ENCODE measurements at regions not wholly inside any gene's neighbourhood (a gene's known extent, or its start where the extent isn't known, plus 50 kb on each side); places are given as distances from the start of the nearest gene placed in this dataset.

DNA sequence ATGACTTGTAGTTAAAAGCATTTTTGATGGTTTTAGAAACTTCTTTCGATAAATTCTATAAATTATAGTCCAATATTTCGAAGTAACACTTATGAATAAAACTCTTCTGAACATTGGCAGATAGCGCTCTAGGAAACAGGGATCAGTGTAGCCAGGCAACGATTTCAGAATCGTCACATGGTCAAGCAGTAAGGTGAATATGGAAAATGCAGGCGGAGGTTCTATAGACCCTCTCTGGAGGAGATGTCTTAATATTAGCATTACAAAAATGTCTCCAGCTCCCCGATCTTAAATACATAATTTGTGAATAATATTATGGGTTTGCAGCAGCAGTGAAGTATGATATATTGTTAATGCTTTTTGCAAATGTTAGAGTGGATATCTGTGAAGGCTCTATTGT, 310.3 kb downstream of the SS18 start:
- no peak for DNase-seq (ENCODE audit: low read depth, low spot score)
- no peaks in the 10 kb centered on the region for H3K9me3 ChIP-seq (ENCODE audit: control insufficient read depth, insufficient read depth, low read length)
- H3K27me3 ChIP-seq (ENCODE audit: control insufficient read depth, insufficient read depth, low read length) = no peaks in the 10 kb centered on the region
- no peaks in the 10 kb centered on the region for H3K36me3 ChIP-seq (ENCODE audit: control insufficient read depth, insufficient read depth, low read length)
- no peak overlapping the region for H3K27ac ChIP-seq (ENCODE audit: low read length)
- H3K4me1 ChIP-seq (ENCODE audit: control insufficient read depth, insufficient read depth, low read length) = no peaks in the 10 kb centered on the region
- no peak overlapping the region for H3K4me3 ChIP-seq (ENCODE audit: low read length)
- WGBS (ENCODE audit: insufficient coverage, insufficient read length) = no CpG with 5 or more reads among the region's 7 CpGs

DNA sequence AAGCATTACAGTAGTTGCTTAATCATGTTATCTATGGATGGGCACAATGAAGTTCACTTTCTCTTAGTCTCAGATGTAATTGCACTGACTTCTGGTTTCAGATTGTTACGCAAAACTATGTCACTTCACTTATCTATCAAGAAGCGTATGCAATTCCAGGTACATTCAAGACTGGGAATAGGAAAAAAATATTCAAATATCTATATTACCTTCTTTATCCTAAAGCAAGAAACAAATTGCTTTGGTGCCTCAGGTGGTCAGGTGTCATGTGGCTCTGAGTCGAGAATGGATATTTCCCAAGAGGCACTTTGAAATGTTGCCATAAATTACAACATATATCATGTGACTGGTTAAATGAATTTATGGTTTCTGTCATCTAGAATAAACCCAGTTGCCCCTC, 318.6 kb downstream of the SS18 start:
- DNase-seq (ENCODE audit: low read depth, low spot score) = no peak
- no CpG with 5 or more reads among the region's 3 CpGs for WGBS (ENCODE audit: insufficient coverage, insufficient read length)
- Histone ChIP-seq H3K27me3 (ENCODE audit: control insufficient read depth, insufficient read depth, low read length) (no peaks in the 10 kb centered on the region), H3K4me1 (ENCODE audit: control insufficient read depth, insufficient read depth, low read length) (no peaks in the 10 kb centered on the region), H3K9me3 (ENCODE audit: control insufficient read depth, insufficient read depth, low read length) (no peaks in the 10 kb centered on the region), H3K4me3 (ENCODE audit: low read length) (no peak overlapping the region), H3K27ac (ENCODE audit: low read length) (no peak overlapping the region), H3K36me3 (ENCODE audit: control insufficient read depth, insufficient read depth, low read length) (no peaks in the 10 kb centered on the region)

DNA sequence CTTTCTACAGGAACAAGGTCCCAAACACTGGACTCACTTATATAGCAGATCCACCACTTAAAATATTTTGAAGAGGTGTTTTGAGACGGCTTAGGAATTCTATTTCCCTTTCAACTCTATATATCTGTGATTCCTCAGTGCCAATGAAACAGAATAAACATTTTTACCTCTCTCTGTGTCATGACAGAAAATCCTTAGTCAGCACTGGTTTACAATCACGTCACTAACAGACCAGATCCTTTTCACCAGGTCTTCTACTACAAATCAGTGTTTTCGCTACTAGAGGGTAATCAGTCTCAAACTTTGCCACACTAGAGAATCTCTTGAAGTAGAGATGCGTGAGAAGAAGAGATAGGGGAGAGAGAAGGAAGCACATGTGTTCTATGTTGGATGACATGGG, 325.6 kb downstream of the SS18 start:
- no CpG with 5 or more reads among the region's 4 CpGs for WGBS (ENCODE audit: insufficient coverage, insufficient read length)
- H3K36me3 ChIP-seq (ENCODE audit: control insufficient read depth, insufficient read depth, low read length) = no peaks in the 10 kb centered on the region
- no peaks in the 10 kb centered on the region for H3K9me3 ChIP-seq (ENCODE audit: control insufficient read depth, insufficient read depth, low read length)
- H3K27me3 ChIP-seq (ENCODE audit: control insufficient read depth, insufficient read depth, low read length) = no peaks in the 10 kb centered on the region
- H3K4me3 ChIP-seq (ENCODE audit: low read length) = no peak overlapping the region
- DNase-seq (ENCODE audit: low read depth, low spot score) = no peak
- no peak overlapping the region for H3K27ac ChIP-seq (ENCODE audit: low read length)
- H3K4me1 ChIP-seq (ENCODE audit: control insufficient read depth, insufficient read depth, low read length) = no peaks in the 10 kb centered on the region

DNA sequence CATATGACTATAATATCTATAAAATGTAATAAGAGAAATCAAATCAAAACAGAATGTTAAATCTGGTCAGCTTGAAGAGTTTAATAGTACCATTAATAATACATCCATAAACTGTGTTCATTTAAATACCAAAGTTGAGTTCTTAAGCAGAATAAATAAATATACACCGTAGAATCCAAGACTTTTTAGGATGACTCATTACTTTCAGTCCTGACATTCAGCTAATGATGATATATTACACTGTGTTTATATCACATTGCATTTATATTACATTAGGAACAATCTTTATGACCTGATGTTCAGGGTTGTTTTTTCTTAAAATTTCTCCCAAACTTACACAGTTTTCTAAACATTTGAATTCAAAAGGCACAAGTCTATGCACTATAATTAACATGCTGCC, 331.3 kb downstream of the SS18 start:
- H3K4me1 ChIP-seq (ENCODE audit: control insufficient read depth, insufficient read depth, low read length) = no peaks in the 10 kb centered on the region
- no peak for DNase-seq (ENCODE audit: low read depth, low spot score)
- H3K27me3 ChIP-seq (ENCODE audit: control insufficient read depth, insufficient read depth, low read length) = no peaks in the 10 kb centered on the region
- no peaks in the 10 kb centered on the region for H3K9me3 ChIP-seq (ENCODE audit: control insufficient read depth, insufficient read depth, low read length)
- no peaks in the 10 kb centered on the region for H3K36me3 ChIP-seq (ENCODE audit: control insufficient read depth, insufficient read depth, low read length)
- WGBS (ENCODE audit: insufficient coverage, insufficient read length) = no CpG with 5 or more reads among the region's 1 CpG
- H3K27ac ChIP-seq (ENCODE audit: low read length) = no peak overlapping the region
- H3K4me3 ChIP-seq (ENCODE audit: low read length) = no peak overlapping the region

DNA sequence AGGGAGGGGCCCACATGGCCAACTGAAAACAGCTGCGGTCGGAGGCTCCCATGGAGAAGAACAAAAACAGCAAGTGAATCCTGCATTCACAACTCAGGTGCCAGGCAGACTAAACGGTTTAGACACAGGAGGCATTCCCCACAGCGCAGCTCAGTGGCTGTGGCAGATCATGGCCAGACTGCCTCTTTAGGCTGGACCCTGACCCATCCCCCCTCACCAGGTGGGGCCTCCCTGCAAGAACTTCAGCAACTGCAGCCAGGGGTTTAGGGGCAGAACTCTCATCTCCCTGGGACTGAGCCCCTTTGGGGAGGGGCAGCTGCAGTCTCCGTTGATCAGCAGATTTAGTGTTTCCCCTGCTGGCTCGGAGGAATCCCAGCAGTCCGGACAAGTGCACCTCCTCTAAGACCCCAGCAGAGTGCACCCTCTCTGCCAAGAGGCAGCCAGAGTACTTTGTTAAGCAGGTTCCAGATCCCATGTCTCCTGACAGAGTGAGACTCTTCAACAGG, 346.7 kb downstream of the SS18 start:
- Histone ChIP-seq H3K27ac (ENCODE audit: low read length) (no peak overlapping the region), H3K4me1 (ENCODE audit: control insufficient read depth, insufficient read depth, low read length) (peaks cover 2% of the 10 kb centered on the region; the same call in 1 of the 2 replicates), H3K27me3 (ENCODE audit: control insufficient read depth, insufficient read depth, low read length) (no peaks in the 10 kb centered on the region), H3K36me3 (ENCODE audit: control insufficient read depth, insufficient read depth, low read length) (no peaks in the 10 kb centered on the region), H3K9me3 (ENCODE audit: control insufficient read depth, insufficient read depth, low read length) (no peaks in the 10 kb centered on the region), H3K4me3 (ENCODE audit: low read length) (no peak overlapping the region)
- no CpG with 5 or more reads among the region's 7 CpGs for WGBS (ENCODE audit: insufficient coverage, insufficient read length)
- DNase-seq (ENCODE audit: low read depth, low spot score) = peak; percentile 43

DNA sequence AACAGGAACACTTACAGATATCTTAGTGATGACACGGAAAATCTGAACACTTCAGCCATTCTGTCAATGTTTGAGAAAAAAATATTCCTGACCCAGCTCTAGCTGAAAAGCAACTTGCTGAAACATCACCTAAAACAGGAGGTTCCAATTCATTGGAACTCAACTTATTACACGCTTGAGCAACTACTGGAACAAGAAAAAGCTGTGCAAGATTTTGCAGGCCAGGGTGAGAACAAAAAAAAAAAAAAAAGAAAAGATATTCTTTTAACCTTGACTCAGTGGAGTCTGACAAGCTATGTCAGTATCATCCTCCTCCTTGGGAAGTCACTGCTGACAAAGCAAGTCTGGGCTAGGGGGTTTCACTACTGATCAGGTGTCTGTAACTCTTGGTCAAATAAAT, 351.0 kb downstream of the SS18 start:
- WGBS (ENCODE audit: insufficient coverage, insufficient read length) = no CpG with 5 or more reads among the region's 2 CpGs
- H3K27ac ChIP-seq (ENCODE audit: low read length) = no peak overlapping the region
- no peak for DNase-seq (ENCODE audit: low read depth, low spot score)

DNA sequence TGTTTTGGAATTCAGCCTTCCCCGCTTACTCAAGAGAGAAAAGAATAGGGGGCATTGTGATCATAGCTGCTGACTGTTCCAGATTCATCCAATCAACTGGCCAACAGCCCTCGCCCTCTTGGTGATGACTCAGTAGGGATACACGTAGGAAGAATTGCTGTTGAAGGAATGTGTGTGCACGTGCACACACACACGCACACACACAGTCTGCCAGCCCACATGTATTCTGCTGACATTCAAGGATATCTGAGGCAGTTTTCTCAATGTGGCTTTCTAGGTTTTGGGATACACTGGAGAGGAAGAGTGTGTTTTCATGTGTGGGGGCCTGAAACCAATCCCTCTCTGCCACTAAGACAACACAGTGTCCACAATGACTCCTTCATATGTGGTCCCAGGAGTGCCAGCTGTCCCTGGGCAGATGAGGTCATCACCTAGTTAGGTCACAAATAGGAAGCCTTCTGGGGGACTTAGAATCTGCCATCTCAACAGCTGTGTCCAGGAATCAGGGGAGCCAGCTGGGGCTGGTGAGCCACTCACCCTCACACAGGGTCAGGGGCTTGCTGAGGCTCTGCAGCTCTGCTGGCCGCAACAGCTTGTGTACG, 352.6 kb downstream of the SS18 start:
- Histone ChIP-seq H3K27me3 (ENCODE audit: control insufficient read depth, insufficient read depth, low read length) (peaks cover 2% of the 10 kb centered on the region; the same call in 1 of the 2 replicates), H3K4me1 (ENCODE audit: control insufficient read depth, insufficient read depth, low read length) (no peaks in the 10 kb centered on the region), H3K4me3 (ENCODE audit: low read length) (no peak overlapping the region), H3K9me3 (ENCODE audit: control insufficient read depth, insufficient read depth, low read length) (no peaks in the 10 kb centered on the region), H3K27ac (ENCODE audit: low read length) (no peak overlapping the region), H3K36me3 (ENCODE audit: control insufficient read depth, insufficient read depth, low read length) (no peaks in the 10 kb centered on the region)
- DNase-seq (ENCODE audit: low read depth, low spot score) = no peak
- no CpG with 5 or more reads among the region's 7 CpGs for WGBS (ENCODE audit: insufficient coverage, insufficient read length)

More for the DNA sequence above, 351.0 kb downstream of the SS18 start:
- no peaks in the 10 kb centered on the region for H3K9me3 ChIP-seq (ENCODE audit: control insufficient read depth, insufficient read depth, low read length)
- H3K27me3 ChIP-seq (ENCODE audit: control insufficient read depth, insufficient read depth, low read length) = peaks cover 2% of the 10 kb centered on the region; the same call in 1 of the 2 replicates
- H3K36me3 ChIP-seq (ENCODE audit: control insufficient read depth, insufficient read depth, low read length) = no peaks in the 10 kb centered on the region
- peaks cover 2% of the 10 kb centered on the region; the same call in 1 of the 2 replicates for H3K4me1 ChIP-seq (ENCODE audit: control insufficient read depth, insufficient read depth, low read length)
- no peak overlapping the region for H3K4me3 ChIP-seq (ENCODE audit: low read length)

DNA sequence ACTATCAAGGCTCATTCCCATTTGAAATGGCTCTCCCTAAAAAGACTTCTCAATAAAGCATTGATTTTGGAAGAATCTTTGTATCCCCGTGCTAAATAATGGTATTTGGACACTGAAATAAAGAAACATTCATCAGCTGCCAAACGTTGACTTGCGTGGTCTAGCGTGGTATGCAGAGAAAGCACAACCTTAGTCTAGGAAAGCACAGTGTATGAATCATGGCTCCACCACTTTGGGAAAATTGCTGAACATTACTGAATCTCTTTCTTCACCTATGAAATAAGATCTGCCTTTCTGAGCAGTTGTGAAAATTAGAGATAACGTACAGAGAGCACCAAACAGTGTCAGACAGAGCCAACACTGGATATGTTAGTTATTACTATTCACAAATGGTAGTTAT, 353.9 kb downstream of the SS18 start:
- no peaks in the 10 kb centered on the region for H3K9me3 ChIP-seq (ENCODE audit: control insufficient read depth, insufficient read depth, low read length)
- DNase-seq (ENCODE audit: low read depth, low spot score) = no peak
- no peaks in the 10 kb centered on the region for H3K4me1 ChIP-seq (ENCODE audit: control insufficient read depth, insufficient read depth, low read length)
- no peak overlapping the region for H3K4me3 ChIP-seq (ENCODE audit: low read length)
- H3K27ac ChIP-seq (ENCODE audit: low read length) = no peak overlapping the region
- no CpG with 5 or more reads among the region's 5 CpGs for WGBS (ENCODE audit: insufficient coverage, insufficient read length)
- H3K36me3 ChIP-seq (ENCODE audit: control insufficient read depth, insufficient read depth, low read length) = no peaks in the 10 kb centered on the region
- H3K27me3 ChIP-seq (ENCODE audit: control insufficient read depth, insufficient read depth, low read length) = peaks cover 2% of the 10 kb centered on the region; the same call in 1 of the 2 replicates

DNA sequence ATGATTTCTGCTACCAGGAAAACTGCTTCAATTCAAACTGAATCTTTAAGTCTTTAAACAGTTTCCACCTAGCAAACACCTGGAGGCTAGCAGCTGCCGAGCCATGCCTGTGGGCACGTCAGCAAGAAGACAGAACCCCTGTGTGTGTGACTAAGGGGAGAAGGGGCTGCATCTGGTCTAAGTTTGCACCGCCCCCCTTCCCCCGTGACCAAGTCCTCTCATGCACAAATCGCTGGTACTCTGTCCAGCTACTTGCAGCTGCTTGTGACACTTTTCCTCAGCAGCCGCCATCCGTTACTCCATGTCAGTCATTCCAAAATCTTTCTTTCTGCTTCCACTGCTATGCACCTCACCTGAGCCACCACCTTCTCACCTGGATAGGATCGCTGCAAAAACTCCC, 355.0 kb downstream of the SS18 start:
- no CpG with 5 or more reads among the region's 8 CpGs for WGBS (ENCODE audit: insufficient coverage, insufficient read length)
- no peak for DNase-seq (ENCODE audit: low read depth, low spot score)
- no peak overlapping the region for H3K27ac ChIP-seq (ENCODE audit: low read length)
- H3K4me1 ChIP-seq (ENCODE audit: control insufficient read depth, insufficient read depth, low read length) = no peaks in the 10 kb centered on the region
- H3K36me3 ChIP-seq (ENCODE audit: control insufficient read depth, insufficient read depth, low read length) = no peaks in the 10 kb centered on the region
- H3K9me3 ChIP-seq (ENCODE audit: control insufficient read depth, insufficient read depth, low read length) = no peaks in the 10 kb centered on the region
- H3K4me3 ChIP-seq (ENCODE audit: low read length) = no peak overlapping the region
- peaks cover 2% of the 10 kb centered on the region; the same call in 1 of the 2 replicates for H3K27me3 ChIP-seq (ENCODE audit: control insufficient read depth, insufficient read depth, low read length)

DNA sequence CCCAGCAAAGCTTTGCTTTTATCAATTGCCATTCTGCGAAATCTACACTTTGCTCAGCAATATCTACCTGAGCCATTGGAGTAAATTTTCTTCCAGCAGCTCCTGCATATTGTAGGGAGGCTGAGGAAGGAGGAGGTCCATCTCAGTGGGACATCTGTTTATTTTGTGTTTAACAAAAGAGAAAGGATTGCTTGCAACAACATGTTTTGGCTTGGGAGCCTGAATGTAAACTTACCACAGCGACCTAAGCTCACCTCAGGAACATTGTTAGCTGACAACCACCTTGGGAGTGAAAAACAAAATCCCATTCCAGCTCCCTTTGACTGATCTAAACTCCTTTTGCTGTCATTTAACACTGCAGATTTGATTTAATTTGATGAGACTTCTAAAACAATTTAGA, 356.1 kb downstream of the SS18 start:
- no peak overlapping the region for H3K4me3 ChIP-seq (ENCODE audit: low read length)
- no peaks in the 10 kb centered on the region for H3K4me1 ChIP-seq (ENCODE audit: control insufficient read depth, insufficient read depth, low read length)
- DNase-seq (ENCODE audit: low read depth, low spot score) = no peak
- peaks cover 2% of the 10 kb centered on the region; the same call in 1 of the 2 replicates for H3K27me3 ChIP-seq (ENCODE audit: control insufficient read depth, insufficient read depth, low read length)
- no peak overlapping the region for H3K27ac ChIP-seq (ENCODE audit: low read length)
- no CpG with 5 or more reads among the region's 2 CpGs for WGBS (ENCODE audit: insufficient coverage, insufficient read length)
- H3K36me3 ChIP-seq (ENCODE audit: control insufficient read depth, insufficient read depth, low read length) = no peaks in the 10 kb centered on the region
- H3K9me3 ChIP-seq (ENCODE audit: control insufficient read depth, insufficient read depth, low read length) = no peaks in the 10 kb centered on the region

DNA sequence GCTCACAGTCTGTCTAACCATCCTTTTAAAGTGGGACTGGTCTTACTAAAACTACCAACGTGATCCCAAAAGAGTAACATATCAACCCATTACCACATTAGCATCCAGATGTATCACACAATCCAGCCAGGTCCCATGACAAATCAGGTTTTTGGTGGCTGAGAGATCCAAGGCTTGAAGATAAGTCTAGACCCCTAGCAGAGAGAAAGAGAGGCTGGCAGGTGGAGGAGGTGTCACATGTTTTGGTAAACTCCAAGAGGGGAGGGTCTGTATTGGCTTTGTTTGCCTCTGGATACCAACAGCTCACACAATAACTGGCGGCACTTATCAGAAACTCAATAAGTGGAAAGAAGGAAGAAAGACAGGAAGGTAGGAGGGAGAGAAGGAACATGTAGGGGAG, 357.6 kb downstream of the SS18 start:
- Histone ChIP-seq H3K4me3 (ENCODE audit: low read length) (no peak overlapping the region), H3K36me3 (ENCODE audit: control insufficient read depth, insufficient read depth, low read length) (no peaks in the 10 kb centered on the region), H3K27ac (ENCODE audit: low read length) (no peak overlapping the region), H3K4me1 (ENCODE audit: control insufficient read depth, insufficient read depth, low read length) (no peaks in the 10 kb centered on the region), H3K27me3 (ENCODE audit: control insufficient read depth, insufficient read depth, low read length) (peaks cover 2% of the 10 kb centered on the region; the same call in 1 of the 2 replicates), H3K9me3 (ENCODE audit: control insufficient read depth, insufficient read depth, low read length) (no peaks in the 10 kb centered on the region)
- WGBS (ENCODE audit: insufficient coverage, insufficient read length) = no CpG with 5 or more reads among the region's 2 CpGs
- DNase-seq (ENCODE audit: low read depth, low spot score) = no peak

All from iPS DF 6.9 (cell line).